ENCODE measurements at regions not wholly inside any gene's neighbourhood (a gene's known extent, or its start where the extent isn't known, plus 50 kb on each side); places are given as distances from the start of the nearest gene placed in this dataset.

- no peaks in the 10 kb centered on the region for H3K9me3 ChIP-seq
- H3K27ac ChIP-seq, result no peak overlapping the region
- H3K36me3 ChIP-seq, result no peaks in the 10 kb centered on the region
- DNase-seq (ENCODE audit: low spot score in 2 of 2), result no peak
- H3K4me1 ChIP-seq, result no peaks in the 10 kb centered on the region
- no peak for TF ChIP-seq POLR2A (IDR thresholded peaks at IDR 0.05)
- TF ChIP-seq, protein P1, sequence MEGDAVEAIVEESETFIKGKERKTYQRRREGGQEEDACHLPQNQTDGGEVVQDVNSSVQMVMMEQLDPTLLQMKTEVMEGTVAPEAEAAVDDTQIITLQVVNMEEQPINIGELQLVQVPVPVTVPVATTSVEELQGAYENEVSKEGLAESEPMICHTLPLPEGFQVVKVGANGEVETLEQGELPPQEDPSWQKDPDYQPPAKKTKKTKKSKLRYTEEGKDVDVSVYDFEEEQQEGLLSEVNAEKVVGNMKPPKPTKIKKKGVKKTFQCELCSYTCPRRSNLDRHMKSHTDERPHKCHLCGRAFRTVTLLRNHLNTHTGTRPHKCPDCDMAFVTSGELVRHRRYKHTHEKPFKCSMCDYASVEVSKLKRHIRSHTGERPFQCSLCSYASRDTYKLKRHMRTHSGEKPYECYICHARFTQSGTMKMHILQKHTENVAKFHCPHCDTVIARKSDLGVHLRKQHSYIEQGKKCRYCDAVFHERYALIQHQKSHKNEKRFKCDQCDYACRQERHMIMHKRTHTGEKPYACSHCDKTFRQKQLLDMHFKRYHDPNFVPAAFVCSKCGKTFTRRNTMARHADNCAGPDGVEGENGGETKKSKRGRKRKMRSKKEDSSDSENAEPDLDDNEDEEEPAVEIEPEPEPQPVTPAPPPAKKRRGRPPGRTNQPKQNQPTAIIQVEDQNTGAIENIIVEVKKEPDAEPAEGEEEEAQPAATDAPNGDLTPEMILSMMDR (IDR thresholded peaks at IDR 0.05), result no peak
- TF ChIP-seq EP300 (IDR thresholded peaks at IDR 0.05), result no peak
- H3K4me3 ChIP-seq, result no peak overlapping the region
- 76 to 84% methylated on average over 6 of the region's 6 CpGs for WGBS, 2 donors
- H3K27me3 ChIP-seq, result no peaks in the 10 kb centered on the region
Observed at GRCh38 chr15:48031973-48032372, 88.8 kb upstream of the SLC24A5 start.

GRCh38 chr15:48032911-48033310 lies 87.9 kb upstream of the SLC24A5 start:
- no peak overlapping the region for H3K4me3 ChIP-seq
- no peaks in the 10 kb centered on the region for H3K9me3 ChIP-seq
- H3K27ac ChIP-seq, result no peak overlapping the region
- no peak for DNase-seq (ENCODE audit: low spot score in 2 of 2)
- no peaks in the 10 kb centered on the region for H3K27me3 ChIP-seq
- 92 to 95% methylated on average over 2 of the region's 2 CpGs for WGBS, 2 donors
- TF ChIP-seq EP300 (IDR thresholded peaks at IDR 0.05) (no peak), POLR2A (IDR thresholded peaks at IDR 0.05) (no peak)
- TF ChIP-seq, protein P1 (IDR thresholded peaks at IDR 0.05), result no peak
- H3K36me3 ChIP-seq, result no peaks in the 10 kb centered on the region
- no peaks in the 10 kb centered on the region for H3K4me1 ChIP-seq

- H3K27me3 ChIP-seq, result no peaks in the 10 kb centered on the region
- 85 to 89% methylated on average over 2 of the region's 2 CpGs for WGBS, 2 donors
- no peak for DNase-seq (ENCODE audit: low spot score in 2 of 2)
- H3K36me3 ChIP-seq, result no peaks in the 10 kb centered on the region
- peaks cover 0 to 7% (median 0%) of the 10 kb centered on the region in 4 donors for H3K9me3 ChIP-seq
- no peak for TF ChIP-seq POLR2A (IDR thresholded peaks at IDR 0.05)
- TF ChIP-seq EP300 (IDR thresholded peaks at IDR 0.05), result no peak
- TF ChIP-seq, protein P1 (IDR thresholded peaks at IDR 0.05), result no peak
- no peak overlapping the region for H3K27ac ChIP-seq
- no peaks in the 10 kb centered on the region for H3K4me1 ChIP-seq
- H3K4me3 ChIP-seq, result no peak overlapping the region
Observed at GRCh38 chr15:48038221-48038620, 82.6 kb upstream of the SLC24A5 start.

GRCh38 chr15:48040166-48040817 lies 80.5 kb upstream of the SLC24A5 start:
- Histone ChIP-seq H3K27me3 (no peaks in the 10 kb centered on the region), H3K4me3 (no peak overlapping the region), H3K4me1 (no peaks in the 10 kb centered on the region), H3K9me3 (peaks cover 0 to 7% (median 0%) of the 10 kb centered on the region in 4 donors), H3K27ac (no peak overlapping the region), H3K36me3 (no peaks in the 10 kb centered on the region)
- TF ChIP-seq, protein P1 (IDR thresholded peaks at IDR 0.05), result no peak
- no peak for TF ChIP-seq POLR2A (IDR thresholded peaks at IDR 0.05)
- TF ChIP-seq EP300 (IDR thresholded peaks at IDR 0.05), result no peak
- DNase-seq (ENCODE audit: low spot score in 2 of 2), result no peak
- WGBS, 2 donors, result 48 to 59% methylated on average over 6 of the region's 6 CpGs

GRCh38 chr15:48041454-48041853 lies 79.3 kb upstream of the SLC24A5 start:
- Histone ChIP-seq H3K4me3 (no peak overlapping the region), H3K4me1 (no peaks in the 10 kb centered on the region), H3K36me3 (no peaks in the 10 kb centered on the region), H3K27me3 (no peaks in the 10 kb centered on the region), H3K9me3 (peaks cover 0 to 7% (median 0%) of the 10 kb centered on the region in 4 donors), H3K27ac (no peak overlapping the region)
- TF ChIP-seq, protein P1 (IDR thresholded peaks at IDR 0.05), result no peak
- TF ChIP-seq EP300 (IDR thresholded peaks at IDR 0.05) (no peak), POLR2A (IDR thresholded peaks at IDR 0.05) (no peak)
- DNase-seq (ENCODE audit: low spot score in 2 of 2), result no peak
- WGBS, 2 donors, result 87 to 95% methylated on average over 2 of the region's 2 CpGs
